Fibroblast of lung (primary cell): ENCODE measurements at regions not wholly inside any gene's neighbourhood (a gene's known extent, or its start where the extent isn't known, plus 50 kb on each side); places are given as distances from the start of the nearest gene placed in this dataset.

Experiments
- EZH2 ChIP-seq: IDR thresholded peaks from 2 replicates; pipeline ENCODE4 v1.5.1; 2012; ENCODE audit warnings: low read length, control low read depth, mild to moderate bottlenecking; ENCODE audit errors: missing control alignments
- TF ChIP-seq, protein P1 (sequence below), 2 donors: IDR thresholded peaks in 1 of 2; conservative IDR thresholded peaks in 1 of 2; 1 replicate in 1 of 2; 2 replicates in 1 of 2; pipeline ENCODE4 v1.5.1; 2011 to 2012; ENCODE audit warnings: low read length in 2 of 2, control low read depth in 1 of 2, inconsistent platforms in 1 of 2, low read depth in 1 of 2, mild to moderate bottlenecking in 1 of 2

DNA sequence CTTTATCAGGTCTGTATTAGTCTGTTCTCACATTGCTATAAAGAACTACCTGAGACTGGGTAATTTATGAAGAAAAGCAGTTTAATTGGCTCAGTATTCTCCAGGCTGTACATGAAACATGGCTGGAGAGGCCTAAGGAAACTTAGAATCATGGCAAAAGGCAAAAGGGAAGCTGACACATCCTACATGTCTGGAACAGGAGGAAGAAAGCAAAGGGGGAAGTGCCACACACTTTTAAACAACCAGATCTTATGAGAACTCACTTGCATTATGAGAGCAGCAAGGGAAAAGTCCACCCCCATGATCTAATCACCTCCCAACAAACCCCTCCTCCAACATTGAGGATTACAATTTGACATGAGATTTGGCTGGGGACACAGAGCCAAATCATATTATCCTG lies 132.1 kb downstream of the PCSK1 start:
- TF ChIP-seq, protein P1, sequence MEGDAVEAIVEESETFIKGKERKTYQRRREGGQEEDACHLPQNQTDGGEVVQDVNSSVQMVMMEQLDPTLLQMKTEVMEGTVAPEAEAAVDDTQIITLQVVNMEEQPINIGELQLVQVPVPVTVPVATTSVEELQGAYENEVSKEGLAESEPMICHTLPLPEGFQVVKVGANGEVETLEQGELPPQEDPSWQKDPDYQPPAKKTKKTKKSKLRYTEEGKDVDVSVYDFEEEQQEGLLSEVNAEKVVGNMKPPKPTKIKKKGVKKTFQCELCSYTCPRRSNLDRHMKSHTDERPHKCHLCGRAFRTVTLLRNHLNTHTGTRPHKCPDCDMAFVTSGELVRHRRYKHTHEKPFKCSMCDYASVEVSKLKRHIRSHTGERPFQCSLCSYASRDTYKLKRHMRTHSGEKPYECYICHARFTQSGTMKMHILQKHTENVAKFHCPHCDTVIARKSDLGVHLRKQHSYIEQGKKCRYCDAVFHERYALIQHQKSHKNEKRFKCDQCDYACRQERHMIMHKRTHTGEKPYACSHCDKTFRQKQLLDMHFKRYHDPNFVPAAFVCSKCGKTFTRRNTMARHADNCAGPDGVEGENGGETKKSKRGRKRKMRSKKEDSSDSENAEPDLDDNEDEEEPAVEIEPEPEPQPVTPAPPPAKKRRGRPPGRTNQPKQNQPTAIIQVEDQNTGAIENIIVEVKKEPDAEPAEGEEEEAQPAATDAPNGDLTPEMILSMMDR (conservative IDR thresholded peaks at IDR 0.05 in 1 of 2, IDR thresholded peaks at IDR 0.05 in 1 of 2; ENCODE audit: low read depth in 1 of 2, low read length in 2 of 2), result no peak
- TF ChIP-seq EZH2, result no peak
